Dermis blood vessel endothelial cell (primary cell): ENCODE measurements at regions not wholly inside any gene's neighbourhood (a gene's known extent, or its start where the extent isn't known, plus 50 kb on each side); places are given as distances from the start of the nearest gene placed in this dataset.

Experiments
- DNase-seq: peaks from one replicate; pipeline ENCODE4 v3.0.0; 2010

DNA sequence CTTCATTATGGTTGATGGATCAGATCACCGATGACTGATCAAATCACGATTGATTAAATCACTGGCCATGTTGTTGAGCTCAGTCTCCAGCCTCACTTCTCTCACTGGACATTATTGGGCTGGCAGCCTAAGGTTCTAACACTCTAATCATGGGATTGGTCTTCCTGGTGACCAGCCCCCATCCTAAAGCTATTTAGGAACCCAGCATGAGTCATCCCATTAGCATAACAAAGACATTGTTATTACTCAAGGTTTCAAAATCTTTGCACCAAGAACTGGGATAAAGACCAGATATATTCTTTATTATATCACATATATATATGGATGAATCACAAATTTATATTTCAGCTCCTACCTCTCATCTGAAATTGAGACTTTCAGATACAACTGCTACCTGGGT lies 272.1 kb upstream of the IL12B start:
- no peak for DNase-seq

DNA sequence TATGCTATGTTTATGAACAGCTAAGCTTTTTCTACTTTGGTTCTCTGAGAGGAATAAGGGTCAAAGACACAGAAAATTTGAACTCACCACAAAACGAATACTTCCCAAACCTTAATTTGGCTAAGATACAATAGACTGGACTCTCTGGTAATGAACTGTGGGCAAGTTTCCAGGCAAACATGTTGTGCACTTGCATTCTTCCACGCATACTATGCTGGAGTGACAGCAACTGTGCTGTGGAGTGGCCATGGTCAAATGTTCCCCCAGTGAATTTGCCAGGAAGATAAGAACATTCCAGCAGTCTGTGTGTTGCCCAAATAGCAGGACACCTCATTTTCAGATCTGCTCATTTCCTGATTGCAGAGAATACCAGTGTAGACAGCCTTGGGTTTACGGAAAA lies 275.3 kb upstream of the IL12B start:
- no peak for DNase-seq

GRCh38 chr5:159609359-159609758 lies 279.1 kb upstream of the IL12B start:
- no peak for DNase-seq

DNA sequence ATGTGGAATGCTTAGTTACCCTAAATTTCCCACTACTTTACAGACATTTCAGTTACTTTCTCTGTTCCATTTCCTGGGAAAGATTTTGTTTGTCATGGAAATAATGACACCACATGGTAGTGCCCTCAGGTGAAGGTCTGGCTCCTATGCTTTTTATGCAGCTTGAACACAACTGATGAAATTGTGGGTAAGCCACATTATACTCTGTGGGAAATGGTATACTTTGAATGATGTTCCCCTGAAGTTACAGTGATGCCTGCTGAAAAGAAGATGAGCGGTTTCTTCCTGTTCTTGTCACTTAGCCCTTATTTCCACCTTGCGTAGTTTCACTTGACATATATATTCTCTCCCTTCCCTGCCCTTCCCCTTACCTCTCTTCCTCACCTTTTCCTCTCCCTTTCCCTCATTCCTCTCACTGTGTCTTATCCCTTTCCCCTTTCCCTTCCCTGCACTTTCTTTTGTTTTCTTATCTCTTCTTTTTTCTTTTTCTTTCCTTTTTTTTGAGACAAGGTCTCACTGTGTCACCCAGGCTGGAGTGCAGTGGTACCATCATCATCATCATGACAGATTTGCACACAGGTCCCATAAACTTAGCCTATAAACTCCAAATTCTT lies 280.8 kb upstream of the IL12B start:
- no peak for DNase-seq

DNA sequence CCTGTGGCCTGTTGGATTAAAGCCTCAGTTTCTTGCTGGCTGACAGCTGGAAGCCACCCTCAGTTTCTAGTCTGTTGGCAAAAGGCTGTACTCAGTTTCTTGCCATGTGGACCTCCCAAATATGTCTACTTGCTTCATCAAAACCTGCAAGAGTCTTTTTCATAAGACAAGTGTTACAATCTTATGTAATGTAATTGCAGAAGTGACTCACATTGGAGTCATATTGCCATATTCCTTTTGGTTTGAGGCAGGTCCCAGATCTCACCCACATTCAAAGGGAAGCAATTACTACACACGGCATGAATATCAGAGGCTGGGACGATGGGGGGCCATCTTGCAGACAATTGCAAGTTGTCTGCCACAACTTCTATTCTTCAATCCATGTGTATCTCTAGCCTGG lies 286.7 kb upstream of the IL12B start:
- no peak for DNase-seq

GRCh38 chr5:159619826-159620225 lies 289.5 kb upstream of the IL12B start:
- no peak for DNase-seq

DNA sequence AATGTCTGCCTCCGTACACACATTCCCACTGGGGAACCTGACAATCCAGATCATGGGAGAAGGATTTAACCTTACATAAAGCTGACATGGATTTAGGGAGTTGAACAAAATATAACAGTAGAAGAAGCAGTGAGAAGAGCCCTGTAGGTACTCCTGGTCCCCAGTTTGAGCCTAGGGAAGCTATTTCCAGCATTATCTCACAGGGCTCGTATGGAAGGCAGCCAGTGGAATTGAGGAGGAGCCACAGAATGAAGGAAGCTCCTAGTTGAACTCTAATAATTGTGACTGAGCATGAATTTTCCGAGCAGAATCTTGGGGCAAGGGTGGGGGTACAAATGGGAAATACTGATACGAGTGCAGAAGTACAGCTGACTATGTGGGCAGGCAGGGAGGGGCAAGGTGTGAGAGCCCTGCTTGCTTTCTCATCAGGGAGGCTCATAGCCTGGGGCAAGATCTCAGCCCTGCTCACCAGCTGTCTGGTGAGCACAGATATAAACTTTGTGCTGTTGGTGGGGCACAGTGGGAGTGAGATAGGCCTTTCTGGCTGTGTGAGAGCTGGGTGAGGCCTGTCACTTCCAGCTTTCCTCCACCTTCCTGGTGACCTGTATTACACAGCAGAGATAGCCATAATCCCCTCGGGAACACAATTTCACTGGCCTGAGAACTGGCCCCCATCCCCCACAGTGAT lies 290.7 kb upstream of the IL12B start:
- DNase-seq: no peak

- no peak for DNase-seq
These were observed 287.6 kb upstream of the ADRA1B start for GRCh38 chr5:159628703-159629102.

- no peak for DNase-seq
These were observed 287.1 kb upstream of the ADRA1B start for GRCh38 chr5:159629158-159629557.

GRCh38 chr5:159630545-159630944 lies 285.7 kb upstream of the ADRA1B start:
- DNase-seq: no peak

DNA sequence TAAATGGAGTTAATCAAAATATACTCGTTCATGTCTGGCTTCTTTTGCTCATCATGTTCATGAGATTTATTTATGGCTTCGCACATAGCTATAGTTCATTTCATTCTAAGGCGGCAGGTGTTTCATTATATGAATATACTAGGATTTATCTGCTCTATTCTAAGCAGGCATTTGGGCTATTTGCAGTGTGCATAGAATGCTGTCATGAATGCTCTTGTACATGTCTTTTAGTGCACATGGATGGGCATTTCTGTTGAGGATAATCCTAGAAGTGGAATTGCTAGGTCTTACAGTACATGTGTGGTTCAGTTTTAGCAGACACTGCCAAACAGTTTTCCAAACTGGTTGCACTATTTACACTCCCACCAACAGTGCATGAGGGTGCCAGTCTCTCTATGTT lies 285.3 kb upstream of the ADRA1B start:
- no peak for DNase-seq

- DNase-seq: no peak
These were observed 283.4 kb upstream of the ADRA1B start for GRCh38 chr5:159632866-159633265.

- DNase-seq: no peak
These were observed 277.8 kb upstream of the ADRA1B start for GRCh38 chr5:159638481-159638880.

DNA sequence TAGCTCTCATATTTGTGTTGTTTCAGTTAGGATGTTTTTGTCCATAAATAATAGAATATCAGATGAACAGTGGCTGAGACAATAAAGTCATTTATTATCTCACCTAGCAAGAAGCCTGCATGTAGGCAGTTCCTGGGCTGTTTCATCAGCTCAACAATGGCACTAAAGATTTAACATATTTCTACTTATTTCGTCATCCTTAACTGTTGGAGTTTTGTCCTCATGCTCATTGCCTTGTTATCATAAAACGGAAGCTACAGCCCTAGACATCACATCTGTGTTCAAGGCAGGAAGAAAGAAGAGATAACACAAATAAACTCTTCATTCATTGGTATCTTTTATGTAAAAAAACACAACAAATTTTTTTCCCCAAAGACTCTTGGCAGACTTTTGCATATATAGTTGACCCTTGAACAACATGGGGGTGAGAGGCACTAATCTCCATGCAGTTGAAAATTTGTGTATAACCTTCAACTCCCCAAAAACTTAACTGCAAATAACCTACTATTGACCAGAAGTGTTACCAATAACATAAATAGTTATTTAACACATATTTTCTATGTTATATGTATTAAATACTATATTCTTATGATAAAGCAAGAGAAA lies 277.2 kb upstream of the ADRA1B start:
- no peak for DNase-seq

- DNase-seq: no peak
These were observed 276.7 kb upstream of the ADRA1B start for GRCh38 chr5:159639590-159639989.

DNA sequence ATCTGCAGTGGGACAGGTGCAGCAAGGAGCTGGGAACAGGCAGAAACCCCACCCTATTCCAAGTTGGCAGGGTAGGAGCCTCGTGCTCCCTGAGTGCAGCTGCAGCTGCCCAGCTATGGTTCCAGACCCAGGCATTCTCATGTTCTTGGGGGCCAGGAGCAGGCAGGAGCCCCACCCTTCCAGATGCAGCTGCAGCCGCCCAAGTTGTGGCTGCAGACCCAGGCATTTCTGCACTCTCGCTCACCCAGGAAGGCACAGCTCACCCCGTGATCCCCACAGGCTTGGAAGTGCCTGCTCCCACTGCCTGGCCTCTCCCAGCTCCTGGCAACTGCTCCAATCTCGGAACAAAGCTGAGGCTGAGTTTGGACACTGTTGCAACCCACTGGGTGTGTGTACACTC lies 275.8 kb upstream of the ADRA1B start:
- DNase-seq: no peak

- DNase-seq: no peak
These were observed 275.4 kb upstream of the ADRA1B start for GRCh38 chr5:159640921-159641320.

DNA sequence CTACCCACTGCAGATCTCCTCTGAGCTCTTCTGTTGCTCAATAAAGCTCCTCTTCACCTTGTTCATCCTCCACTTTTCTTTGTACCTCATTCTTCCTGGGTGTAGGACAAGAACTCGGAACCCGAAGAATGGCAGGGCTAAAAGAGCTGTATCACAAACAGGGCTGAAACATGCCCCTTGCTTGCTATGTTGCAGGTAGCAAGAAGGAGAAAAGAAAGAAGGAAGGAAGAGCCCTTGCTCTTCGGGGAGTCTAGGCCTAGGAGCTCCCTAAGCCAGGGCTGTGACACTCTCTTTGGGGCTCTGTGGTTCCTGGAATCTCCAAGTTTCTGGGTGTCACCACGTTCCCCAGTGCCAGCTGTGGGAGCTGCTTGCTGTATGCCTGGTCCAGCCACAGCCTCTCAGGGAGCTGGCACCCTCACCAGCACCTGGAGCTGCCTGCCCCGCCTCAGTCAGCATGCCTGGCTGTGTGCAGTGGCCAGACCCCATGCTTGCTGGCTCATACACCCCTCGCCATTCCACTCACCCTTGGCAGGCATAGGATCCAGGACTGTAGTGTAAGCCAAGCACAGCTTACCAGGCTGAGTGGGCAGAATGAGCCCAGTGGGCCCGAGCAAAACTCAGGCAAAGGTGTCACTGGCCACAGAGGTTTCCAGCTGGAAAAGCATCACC lies 274.8 kb upstream of the ADRA1B start:
- no peak for DNase-seq

DNA sequence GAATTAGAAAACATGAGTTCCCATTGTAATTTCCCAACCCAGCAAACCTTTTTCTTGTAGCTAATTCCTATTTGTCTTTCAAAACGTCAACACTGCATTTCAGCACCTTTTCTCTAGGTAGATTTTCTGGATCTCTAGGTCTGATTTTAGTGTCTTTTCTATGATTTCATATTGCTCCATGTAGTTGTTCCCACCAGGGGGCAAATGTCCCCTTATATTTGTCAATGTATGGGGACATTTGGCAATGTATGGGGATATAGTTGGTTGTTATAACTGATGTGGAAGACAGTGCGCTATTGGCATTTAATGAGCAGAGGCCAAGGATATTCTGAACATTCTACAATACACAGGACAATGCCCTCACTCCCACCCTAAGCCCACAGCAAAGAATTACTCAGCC lies 273.9 kb upstream of the ADRA1B start:
- no peak for DNase-seq

- no peak for DNase-seq
These were observed 272.2 kb upstream of the ADRA1B start for GRCh38 chr5:159644053-159644452.

GRCh38 chr5:159645179-159645846 lies 271.0 kb upstream of the ADRA1B start:
- DNase-seq: no peak

GRCh38 chr5:159650803-159651202 lies 265.5 kb upstream of the ADRA1B start:
- DNase-seq: no peak

GRCh38 chr5:159655757-159656409 lies 260.4 kb upstream of the ADRA1B start:
- DNase-seq: no peak
